GM12874 (cell line): ENCODE measurements at regions not wholly inside any gene's neighbourhood (a gene's known extent, or its start where the extent isn't known, plus 50 kb on each side); places are given as distances from the start of the nearest gene placed in this dataset.

ENCODE experiments used
- CTCF ChIP-seq: IDR thresholded peaks from 2 replicates; pipeline ENCODE4 v1.5.1; 2011; ENCODE audit warnings: low read depth, mild to moderate bottlenecking, control low read depth, low read length, moderate library complexity; ENCODE audit not compliant: insufficient read depth

- TF ChIP-seq CTCF: no peak
Observed at GRCh38 chr2:47964277-47964676, 58.0 kb upstream of the FBXO11 start.

GRCh38 chr2:47964722-47965434, 58.6 kb upstream of the FBXO11 start:
- no peak for TF ChIP-seq CTCF

GRCh38 chr2:47984041-47984440, 77.7 kb upstream of the FBXO11 start:
- TF ChIP-seq CTCF: no peak

- no peak for TF ChIP-seq CTCF
Observed at GRCh38 chr2:47990503-47990902, 84.2 kb upstream of the FBXO11 start.

GRCh38 chr2:47992671-47993070, 86.4 kb upstream of the FBXO11 start:
- no peak for TF ChIP-seq CTCF

- TF ChIP-seq CTCF: no peak
Observed at GRCh38 chr2:47996808-47997207, 90.5 kb upstream of the FBXO11 start.

- no peak for TF ChIP-seq CTCF
Observed at GRCh38 chr2:47999512-47999911, 93.2 kb upstream of the FBXO11 start.
